MM.1S (cell line): ENCODE measurements at regions not wholly inside any gene's neighbourhood (a gene's known extent, or its start where the extent isn't known, plus 50 kb on each side); places are given as distances from the start of the nearest gene placed in this dataset.

Experiments
- DNase-seq: peaks from one replicate; pipeline ENCODE4 v3.0.0-alpha.2; 2015
- H2AFZ ChIP-seq: fragments of 300-600 bp; sonication (generic); 2 replicates; pipeline ENCODE4 v1.6.0; 2016; ENCODE audit warnings: antibody characterized with exemption, low read length
- H3F3A ChIP-seq: fragments of 300-600 bp; sonication (generic); 2 replicates; pipeline ENCODE4 v1.6.1; 2016; ENCODE audit warnings: mild to moderate bottlenecking, antibody characterized with exemption, low read length, moderate library complexity, mixed read lengths; ENCODE audit not compliant: insufficient read depth
- H3K27ac ChIP-seq: fragments of 300-600 bp; sonication (generic); 2 replicates; pipeline ENCODE4 v1.5.1; 2016; ENCODE audit warnings: mild to moderate bottlenecking, low read length
- H3K27me3 ChIP-seq: fragments of 300-600 bp; sonication (generic); replicated peaks from 2 replicates; pipeline ENCODE4 v1.6.0; 2016; ENCODE audit warnings: low read length; ENCODE audit not compliant: insufficient read depth
- H3K36me3 ChIP-seq: fragments of 300-600 bp; sonication (generic); replicated peaks from 2 replicates; pipeline ENCODE4 v1.6.1; 2016; ENCODE audit warnings: mild to moderate bottlenecking, low read length, mixed read lengths; ENCODE audit not compliant: insufficient read depth
- H3K4me1 ChIP-seq: fragments of 300-600 bp; sonication (generic); 2 replicates; pipeline ENCODE4 v1.6.1; 2016; ENCODE audit warnings: low read length, mixed read lengths
- H3K4me2 ChIP-seq: fragments of 300-600 bp; sonication (generic); 2 replicates; pipeline ENCODE4 v1.6.0; 2016; ENCODE audit warnings: low read depth, low read length
- H3K4me3 ChIP-seq: fragments of 300-600 bp; sonication (generic); 2 replicates; pipeline ENCODE4 v1.5.1; 2016; ENCODE audit warnings: low read length, mixed read lengths
- H3K79me2 ChIP-seq: fragments of 300-600 bp; sonication (generic); 2 replicates; pipeline ENCODE4 v1.6.1; 2016; ENCODE audit warnings: mixed run types, low read length, mixed read lengths
- H3K9ac ChIP-seq: fragments of 300-600 bp; sonication (generic); 2 replicates; pipeline ENCODE4 v1.6.1; 2016; ENCODE audit warnings: low read length, mixed read lengths
- H3K9me2 ChIP-seq: fragments of 300-600 bp; sonication (generic); replicated peaks from 2 replicates; pipeline ENCODE4 v1.6.1; 2016; ENCODE audit warnings: mild to moderate bottlenecking, low read length, mixed read lengths; ENCODE audit not compliant: insufficient read depth
- H3K9me3 ChIP-seq: fragments of 300-600 bp; sonication (generic); replicated peaks from 2 replicates; pipeline ENCODE4 v1.6.1; 2016; ENCODE audit warnings: mild to moderate bottlenecking, low read length, mixed read lengths; ENCODE audit not compliant: insufficient read depth
- H4K20me1 ChIP-seq: fragments of 300-600 bp; sonication (generic); 2 replicates; pipeline ENCODE4 v1.6.1; 2016; ENCODE audit warnings: mild to moderate bottlenecking, low read length, moderate library complexity, mixed read lengths; ENCODE audit not compliant: insufficient read depth
- EZH2 ChIP-seq: fragments of 300-600 bp; sonication (generic); optimal IDR thresholded peaks from 2 replicates; pipeline ENCODE3; 2017; ENCODE audit warnings: low read depth, mild to moderate bottlenecking, antibody characterized with exemption, low read length, mixed read lengths
- EZH2phosphoT487 ChIP-seq: fragments of 300-600 bp; sonication (generic); IDR thresholded peaks from 2 replicates; pipeline ENCODE4 v1.6.1; 2018; ENCODE audit warnings: antibody characterized with exemption, low read length
- TF ChIP-seq, protein P1 (sequence below): fragments of 300-600 bp; sonication (generic); IDR thresholded peaks from 2 replicates; pipeline ENCODE4 v1.5.1; 2016; ENCODE audit warnings: antibody characterized with exemption, low read length, mixed read lengths

DNA sequence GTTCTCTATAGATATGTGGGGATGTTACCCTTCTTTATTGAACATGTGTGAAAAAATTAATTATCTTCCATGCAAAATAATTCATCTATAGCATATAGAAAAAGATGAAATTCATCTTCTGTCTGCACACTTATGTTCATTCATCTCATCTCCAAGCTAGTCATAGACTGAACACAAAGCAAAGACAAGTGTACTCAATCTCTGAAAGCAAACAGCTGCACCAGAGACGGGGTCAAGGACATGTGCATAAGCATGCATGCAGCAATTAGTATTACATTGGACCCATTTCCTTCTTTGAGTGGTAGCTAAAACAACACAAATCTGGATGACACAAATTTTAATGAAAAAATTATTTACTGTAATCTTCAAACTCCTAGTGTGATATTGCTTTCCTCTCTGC lies 547.0 kb upstream of the COX7C start:
- no peaks in the 10 kb centered on the region for H3K79me2 ChIP-seq
- 0 out of 2 replicates have a peak, but pooled peaks cover 2% of the 10 kb centered on the region for H3F3A ChIP-seq
- H3K27me3 ChIP-seq: no peaks in the 10 kb centered on the region
- H3K9me2 ChIP-seq: no peaks in the 10 kb centered on the region
- H3K4me2 ChIP-seq: no peak overlapping the region
- no peak overlapping the region for H3K9ac ChIP-seq
- H3K9me3 ChIP-seq: no peaks in the 10 kb centered on the region
- H2AFZ ChIP-seq: no peak overlapping the region
- no peaks in the 10 kb centered on the region for H3K36me3 ChIP-seq
- no peak for DNase-seq
- H3K4me1 ChIP-seq: peaks cover 7% of the 10 kb centered on the region; the same call in 1 of the 2 replicates
- TF ChIP-seq, protein P1, sequence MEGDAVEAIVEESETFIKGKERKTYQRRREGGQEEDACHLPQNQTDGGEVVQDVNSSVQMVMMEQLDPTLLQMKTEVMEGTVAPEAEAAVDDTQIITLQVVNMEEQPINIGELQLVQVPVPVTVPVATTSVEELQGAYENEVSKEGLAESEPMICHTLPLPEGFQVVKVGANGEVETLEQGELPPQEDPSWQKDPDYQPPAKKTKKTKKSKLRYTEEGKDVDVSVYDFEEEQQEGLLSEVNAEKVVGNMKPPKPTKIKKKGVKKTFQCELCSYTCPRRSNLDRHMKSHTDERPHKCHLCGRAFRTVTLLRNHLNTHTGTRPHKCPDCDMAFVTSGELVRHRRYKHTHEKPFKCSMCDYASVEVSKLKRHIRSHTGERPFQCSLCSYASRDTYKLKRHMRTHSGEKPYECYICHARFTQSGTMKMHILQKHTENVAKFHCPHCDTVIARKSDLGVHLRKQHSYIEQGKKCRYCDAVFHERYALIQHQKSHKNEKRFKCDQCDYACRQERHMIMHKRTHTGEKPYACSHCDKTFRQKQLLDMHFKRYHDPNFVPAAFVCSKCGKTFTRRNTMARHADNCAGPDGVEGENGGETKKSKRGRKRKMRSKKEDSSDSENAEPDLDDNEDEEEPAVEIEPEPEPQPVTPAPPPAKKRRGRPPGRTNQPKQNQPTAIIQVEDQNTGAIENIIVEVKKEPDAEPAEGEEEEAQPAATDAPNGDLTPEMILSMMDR: no peak
- TF ChIP-seq EZH2phosphoT487 (no peak), EZH2 (no peak)
- no peak overlapping the region for H3K4me3 ChIP-seq
- no peaks in the 10 kb centered on the region for H4K20me1 ChIP-seq
- no peak overlapping the region for H3K27ac ChIP-seq

DNA sequence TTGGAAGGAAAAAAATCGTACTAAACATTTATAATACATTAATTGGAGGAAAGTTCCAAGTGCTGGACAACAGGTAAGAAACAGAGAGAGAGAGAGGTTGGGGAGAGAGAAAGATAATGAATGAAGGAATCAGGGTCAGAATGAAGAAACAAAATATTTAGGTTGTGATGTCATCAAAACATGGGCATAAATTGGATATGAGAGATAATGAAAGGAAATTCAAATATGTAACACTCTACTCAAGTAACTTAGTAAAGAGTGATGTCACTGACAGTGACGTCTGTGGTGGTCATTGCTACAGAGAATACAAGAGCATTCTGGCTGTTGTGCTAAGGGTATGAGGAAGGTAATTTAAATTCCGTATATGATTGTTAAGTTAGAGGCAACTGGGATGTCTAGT lies 543.4 kb upstream of the COX7C start:
- Histone ChIP-seq H3K9me2 (no peaks in the 10 kb centered on the region), H3K27ac (no peak overlapping the region), H3K36me3 (no peaks in the 10 kb centered on the region), H3K4me2 (no peak overlapping the region), H4K20me1 (no peaks in the 10 kb centered on the region), H3F3A (0 out of 2 replicates have a peak, but pooled peaks cover 2% of the 10 kb centered on the region), H3K27me3 (no peaks in the 10 kb centered on the region), H3K4me3 (no peak overlapping the region), H3K4me1 (peaks cover 7% of the 10 kb centered on the region; the same call in 1 of the 2 replicates), H3K79me2 (no peaks in the 10 kb centered on the region), H2AFZ (no peak overlapping the region), H3K9ac (no peak overlapping the region), H3K9me3 (no peaks in the 10 kb centered on the region)
- TF ChIP-seq, protein P1: no peak
- TF ChIP-seq EZH2 (no peak), EZH2phosphoT487 (no peak)
- DNase-seq: no peak

DNA sequence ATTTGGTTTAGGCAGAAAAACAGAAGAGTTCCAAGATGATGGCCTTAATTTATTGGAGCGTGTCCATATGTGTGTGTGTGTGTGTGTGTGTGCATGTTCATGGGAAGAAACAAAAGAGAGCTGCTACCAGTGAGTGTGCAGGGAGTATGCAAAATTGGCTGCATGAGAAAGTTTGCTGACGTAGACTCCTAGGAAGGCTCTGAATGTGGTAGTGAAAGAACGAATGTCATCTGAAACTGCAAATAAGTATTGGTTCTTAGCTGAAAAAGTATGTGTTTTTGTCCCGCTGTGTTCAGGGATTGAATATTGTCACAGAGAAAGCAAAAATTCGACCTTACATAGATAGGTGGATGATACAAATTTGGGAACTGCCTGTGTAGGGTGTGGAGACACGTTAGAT lies 542.6 kb upstream of the COX7C start:
- no peaks in the 10 kb centered on the region for H3K79me2 ChIP-seq
- H3K4me1 ChIP-seq: peaks cover 7% of the 10 kb centered on the region; the same call in 1 of the 2 replicates
- H3K4me3 ChIP-seq: no peak overlapping the region
- DNase-seq: peak; percentile 64
- TF ChIP-seq EZH2phosphoT487 (no peak), EZH2 (no peak)
- TF ChIP-seq, protein P1: no peak
- 0 out of 2 replicates have a peak, but pooled peaks cover 2% of the 10 kb centered on the region for H3F3A ChIP-seq
- H3K36me3 ChIP-seq: no peaks in the 10 kb centered on the region
- no peak overlapping the region for H3K27ac ChIP-seq
- no peaks in the 10 kb centered on the region for H3K9me3 ChIP-seq
- H3K4me2 ChIP-seq: peak overlapping the region; percentile 33
- H3K27me3 ChIP-seq: no peaks in the 10 kb centered on the region
- H4K20me1 ChIP-seq: no peaks in the 10 kb centered on the region
- H3K9me2 ChIP-seq: no peaks in the 10 kb centered on the region
- no peak overlapping the region for H2AFZ ChIP-seq
- H3K9ac ChIP-seq: no peak overlapping the region
